ENCODE measurements at regions not wholly inside any gene's neighbourhood (a gene's known extent, or its start where the extent isn't known, plus 50 kb on each side); places are given as distances from the start of the nearest gene placed in this dataset.

DNA sequence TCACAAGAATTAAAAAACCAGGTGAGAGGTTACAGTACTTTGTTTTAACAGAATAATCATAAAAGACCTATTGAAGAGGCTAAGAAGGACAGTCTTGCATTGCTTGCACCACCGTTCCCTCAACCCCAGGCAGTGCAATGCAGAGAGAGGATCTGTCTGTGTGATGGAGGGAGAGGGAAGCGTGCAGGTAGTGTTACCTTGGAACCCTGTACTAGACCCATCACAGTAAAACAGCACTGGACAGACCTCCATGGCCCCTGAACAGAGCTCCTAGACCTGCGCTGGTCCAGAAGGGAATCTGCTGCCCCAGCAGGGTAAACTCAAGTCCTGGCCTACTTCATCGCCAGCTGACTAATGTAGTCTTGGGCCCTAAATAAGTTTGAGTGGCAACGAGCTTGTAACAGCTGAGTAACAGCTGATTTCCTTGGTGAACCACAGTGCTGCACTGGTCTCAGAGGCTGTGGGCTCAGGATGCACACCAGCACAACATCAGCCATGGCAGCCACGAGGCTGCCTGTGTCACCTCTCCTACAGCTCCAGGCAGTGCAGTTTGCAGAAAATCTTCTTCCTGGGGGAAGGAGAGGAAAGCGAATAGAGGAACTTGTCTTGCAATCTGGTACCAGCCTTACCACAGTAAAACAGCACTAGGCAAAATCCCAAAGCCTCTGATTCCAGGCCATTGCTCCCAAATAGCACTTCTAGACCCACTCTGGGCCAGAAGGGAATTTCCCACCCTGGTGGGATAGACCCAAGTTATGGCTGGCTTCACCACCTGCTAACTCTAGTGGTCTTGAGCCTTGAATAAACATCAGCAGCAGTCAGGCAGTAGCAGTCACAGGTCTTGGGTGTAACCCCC, 417.2 kb downstream of the CDH7 start:
- H3K27me3 Mint-ChIP-seq, result no peaks in the 10 kb centered on the region
- no peak for DNase-seq
- H3K27me3 ChIP-seq (ENCODE audit: control insufficient read depth, insufficient read depth, low read length), result no peaks in the 10 kb centered on the region
- peaks cover 4 to 5% of the 10 kb centered on the region in 2 experiments for H3K9me3 ChIP-seq (ENCODE audit: control insufficient read depth in 2 of 2, low read length in 2 of 2)
- H3K4me1 ChIP-seq (ENCODE audit: control insufficient read depth, insufficient read depth, low read length, poor library complexity, severe bottlenecking), result no peaks in the 10 kb centered on the region
- H3K4me3 Mint-ChIP-seq, result no peak overlapping the region
- H3K9me3 Mint-ChIP-seq, result peaks cover 4 to 35% (median 9%) of the 10 kb centered on the region in 7 donors
- no peak overlapping the region for H3K27ac ChIP-seq (ENCODE audit: insufficient read depth, low read length, poor library complexity, severe bottlenecking)
- H3K4me3 ChIP-seq (ENCODE audit: low read depth, low read length), result no peak overlapping the region
- no peak for ATAC-seq (ENCODE audit: low read depth in 2 of 2)
- no peaks in the 10 kb centered on the region for H3K36me3 Mint-ChIP-seq
- no peaks in the 10 kb centered on the region for H3K36me3 ChIP-seq (ENCODE audit: control insufficient read depth, insufficient read depth, low read length)
- no peak overlapping the region for H3K27ac Mint-ChIP-seq
- no peaks in the 10 kb centered on the region for H3K4me1 Mint-ChIP-seq

DNA sequence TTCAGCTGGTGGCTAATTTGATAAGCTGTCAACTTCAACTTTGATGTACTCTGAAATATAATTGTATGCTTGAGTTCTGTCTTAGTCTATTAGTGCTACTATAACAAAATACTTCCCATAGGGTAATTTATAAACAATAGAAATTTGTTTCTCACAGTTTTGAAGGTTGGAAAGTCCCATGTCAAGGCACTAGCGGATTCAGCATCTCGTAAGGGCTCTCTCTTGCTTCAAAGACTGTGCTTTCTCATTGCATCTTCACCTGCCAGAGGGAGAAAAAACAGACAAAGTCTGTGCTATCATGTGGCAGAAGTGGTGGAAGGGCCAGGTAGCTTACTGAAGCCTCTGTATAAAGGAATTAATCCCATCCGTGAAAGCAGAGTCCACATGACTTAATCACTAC, 409.2 kb downstream of the CDH7 start:
- H3K4me3 ChIP-seq (ENCODE audit: low read depth, low read length), result no peak overlapping the region
- no peak overlapping the region for H3K27ac Mint-ChIP-seq
- H3K9me3 Mint-ChIP-seq, result peaks cover 1 to 13% (median 8%) of the 10 kb centered on the region in 7 donors
- no peak for ATAC-seq (ENCODE audit: low read depth in 2 of 2)
- H3K27ac ChIP-seq (ENCODE audit: insufficient read depth, low read length, poor library complexity, severe bottlenecking), result no peak overlapping the region
- H3K36me3 ChIP-seq (ENCODE audit: control insufficient read depth, insufficient read depth, low read length), result no peaks in the 10 kb centered on the region
- H3K27me3 Mint-ChIP-seq, result no peaks in the 10 kb centered on the region
- no peaks in the 10 kb centered on the region for H3K4me1 Mint-ChIP-seq
- no peaks in the 10 kb centered on the region for H3K4me1 ChIP-seq (ENCODE audit: control insufficient read depth, insufficient read depth, low read length, poor library complexity, severe bottlenecking)
- no peaks in the 10 kb centered on the region for H3K27me3 ChIP-seq (ENCODE audit: control insufficient read depth, insufficient read depth, low read length)
- no peak overlapping the region for H3K4me3 Mint-ChIP-seq
- no peaks in the 10 kb centered on the region for H3K36me3 Mint-ChIP-seq
- no peak for DNase-seq
- peaks cover 0 to 3% of the 10 kb centered on the region in 2 experiments for H3K9me3 ChIP-seq (ENCODE audit: control insufficient read depth in 2 of 2, low read length in 2 of 2)

DNA sequence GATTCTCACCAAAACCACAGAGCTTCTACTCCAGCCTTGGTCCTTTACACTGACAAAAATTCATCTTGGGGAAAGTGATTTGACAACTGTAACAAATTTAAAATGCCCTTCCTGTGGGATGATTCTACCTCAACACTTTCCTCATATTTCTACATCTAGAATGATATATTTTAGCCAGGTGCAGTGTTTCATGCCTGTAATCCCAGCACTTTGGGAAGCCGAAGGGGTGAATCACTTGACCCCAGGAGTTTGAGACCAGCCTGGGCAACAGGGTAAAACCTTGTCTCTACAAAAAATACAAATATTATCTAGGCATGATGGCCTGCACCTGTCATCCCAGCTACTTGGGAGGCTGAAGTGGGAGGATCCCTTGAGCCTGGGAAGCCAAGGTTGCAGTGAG, 408.6 kb downstream of the CDH7 start:
- H3K36me3 Mint-ChIP-seq, result no peaks in the 10 kb centered on the region
- no peak overlapping the region for H3K4me3 Mint-ChIP-seq
- no peaks in the 10 kb centered on the region for H3K27me3 Mint-ChIP-seq
- H3K4me3 ChIP-seq (ENCODE audit: low read depth, low read length), result no peak overlapping the region
- no peaks in the 10 kb centered on the region for H3K4me1 ChIP-seq (ENCODE audit: control insufficient read depth, insufficient read depth, low read length, poor library complexity, severe bottlenecking)
- peaks cover 0 to 3% of the 10 kb centered on the region in 2 experiments for H3K9me3 ChIP-seq (ENCODE audit: control insufficient read depth in 2 of 2, low read length in 2 of 2)
- no peaks in the 10 kb centered on the region for H3K36me3 ChIP-seq (ENCODE audit: control insufficient read depth, insufficient read depth, low read length)
- no peak for ATAC-seq (ENCODE audit: low read depth in 2 of 2)
- H3K27ac Mint-ChIP-seq, result no peak overlapping the region
- peaks cover 1 to 13% (median 8%) of the 10 kb centered on the region in 7 donors for H3K9me3 Mint-ChIP-seq
- no peaks in the 10 kb centered on the region for H3K27me3 ChIP-seq (ENCODE audit: control insufficient read depth, insufficient read depth, low read length)
- no peak for DNase-seq
- H3K27ac ChIP-seq (ENCODE audit: insufficient read depth, low read length, poor library complexity, severe bottlenecking), result no peak overlapping the region
- H3K4me1 Mint-ChIP-seq, result no peaks in the 10 kb centered on the region

DNA sequence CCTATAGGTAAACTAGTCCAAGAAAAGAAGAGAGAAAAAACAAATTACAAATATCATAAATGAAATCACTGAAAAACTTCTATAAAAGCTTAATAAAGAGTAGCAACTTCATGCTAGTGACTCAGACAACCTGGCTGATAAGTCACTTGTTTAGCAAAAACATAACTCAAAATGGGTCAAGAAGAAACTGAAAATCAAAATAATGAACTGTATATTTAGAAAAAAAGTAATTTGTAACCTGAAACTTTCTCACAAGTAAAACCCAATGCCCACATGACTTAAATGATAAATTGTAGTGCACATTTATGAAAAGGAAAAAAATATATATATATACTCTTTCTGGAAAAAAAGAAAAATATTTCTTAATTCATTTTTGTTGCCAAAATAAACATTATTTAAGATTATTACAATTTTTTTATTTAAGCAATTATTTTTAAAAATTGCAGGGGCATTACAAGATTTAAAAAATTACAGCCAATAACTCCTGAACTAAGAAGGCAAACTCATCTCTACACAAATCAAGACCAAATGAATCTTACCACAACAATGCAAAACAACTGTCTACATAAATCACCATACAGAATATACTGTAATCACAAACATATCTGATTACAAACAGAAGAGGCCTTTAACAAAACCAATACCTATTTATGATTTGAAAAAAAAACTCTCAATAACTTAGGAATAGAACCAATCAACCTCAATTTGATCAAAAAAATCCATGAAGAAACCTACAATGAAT, 406.3 kb downstream of the CDH7 start:
- H3K4me3 Mint-ChIP-seq, result no peak overlapping the region
- no peaks in the 10 kb centered on the region for H3K36me3 Mint-ChIP-seq
- no peaks in the 10 kb centered on the region for H3K27me3 Mint-ChIP-seq
- DNase-seq (no peak), ATAC-seq (ENCODE audit: low read depth in 2 of 2) (no peak)
- H3K4me3 ChIP-seq (ENCODE audit: low read depth, low read length), result no peak overlapping the region
- no peak overlapping the region for H3K27ac ChIP-seq (ENCODE audit: insufficient read depth, low read length, poor library complexity, severe bottlenecking)
- no peaks in the 10 kb centered on the region for H3K4me1 ChIP-seq (ENCODE audit: control insufficient read depth, insufficient read depth, low read length, poor library complexity, severe bottlenecking)
- H3K27ac Mint-ChIP-seq, result no peak overlapping the region
- H3K36me3 ChIP-seq (ENCODE audit: control insufficient read depth, insufficient read depth, low read length), result no peaks in the 10 kb centered on the region
- H3K27me3 ChIP-seq (ENCODE audit: control insufficient read depth, insufficient read depth, low read length), result no peaks in the 10 kb centered on the region
- H3K4me1 Mint-ChIP-seq, result no peaks in the 10 kb centered on the region
- H3K9me3 Mint-ChIP-seq, result peaks cover under 1 to 10% (median 6%) of the 10 kb centered on the region in 7 donors
- peaks cover under 1 to 3% of the 10 kb centered on the region in 2 experiments for H3K9me3 ChIP-seq (ENCODE audit: control insufficient read depth in 2 of 2, low read length in 2 of 2)

DNA sequence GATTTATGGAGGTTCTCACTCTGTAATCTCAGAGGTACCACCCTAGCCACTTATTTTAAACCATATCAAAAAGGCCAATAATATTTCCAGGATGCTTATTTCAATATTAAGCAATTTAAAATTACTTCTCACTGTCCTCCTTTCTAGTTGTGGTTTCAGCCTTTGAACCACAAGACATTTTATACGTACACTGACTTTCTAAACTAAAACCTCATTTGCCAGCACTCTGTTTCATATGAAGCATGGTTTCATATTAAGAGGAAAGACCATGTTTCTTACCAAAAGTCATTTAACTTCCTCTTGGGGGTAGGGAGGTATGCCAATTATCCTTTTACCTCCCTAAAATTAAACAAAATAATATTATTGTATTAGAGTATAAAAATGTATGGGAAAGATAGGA, 399.8 kb downstream of the CDH7 start:
- no peaks in the 10 kb centered on the region for H3K27me3 ChIP-seq (ENCODE audit: control insufficient read depth, insufficient read depth, low read length)
- no peak overlapping the region for H3K4me3 ChIP-seq (ENCODE audit: low read depth, low read length)
- no peak overlapping the region for H3K4me3 Mint-ChIP-seq
- no peak overlapping the region for H3K27ac Mint-ChIP-seq
- H3K36me3 Mint-ChIP-seq, result no peaks in the 10 kb centered on the region
- peaks cover 0 to 33% (median 11%) of the 10 kb centered on the region in 7 donors for H3K9me3 Mint-ChIP-seq
- no peak overlapping the region for H3K27ac ChIP-seq (ENCODE audit: insufficient read depth, low read length, poor library complexity, severe bottlenecking)
- DNase-seq, result no peak
- peaks cover 2 to 4% of the 10 kb centered on the region in 2 experiments for H3K9me3 ChIP-seq (ENCODE audit: control insufficient read depth in 2 of 2, low read length in 2 of 2)
- H3K4me1 ChIP-seq (ENCODE audit: control insufficient read depth, insufficient read depth, low read length, poor library complexity, severe bottlenecking), result no peaks in the 10 kb centered on the region
- H3K27me3 Mint-ChIP-seq, result no peaks in the 10 kb centered on the region
- H3K36me3 ChIP-seq (ENCODE audit: control insufficient read depth, insufficient read depth, low read length), result no peaks in the 10 kb centered on the region
- no peaks in the 10 kb centered on the region for H3K4me1 Mint-ChIP-seq
- ATAC-seq (ENCODE audit: low read depth in 2 of 2), result no peak

DNA sequence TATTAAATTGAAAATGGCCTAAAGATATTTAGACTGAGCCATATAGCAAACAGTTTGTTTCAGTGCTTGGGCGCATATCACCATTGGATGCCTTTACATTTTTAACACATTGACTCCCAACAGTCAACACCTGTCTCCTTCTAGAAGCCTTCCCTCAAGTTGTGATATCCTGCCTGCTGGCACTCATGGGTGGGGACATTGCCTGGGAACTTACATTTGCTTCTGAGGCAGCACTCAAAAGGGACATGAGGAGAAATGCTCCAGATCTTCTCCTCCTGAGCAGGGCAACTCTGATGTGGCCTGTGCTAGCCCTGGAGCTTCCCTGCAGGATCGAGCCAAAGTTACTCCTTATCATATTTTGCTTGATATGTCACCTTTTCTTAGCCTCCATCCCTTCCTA, 392.2 kb downstream of the CDH7 start:
- Mint-ChIP-seq H3K27me3 (no peaks in the 10 kb centered on the region), H3K36me3 (no peaks in the 10 kb centered on the region), H3K9me3 (peaks cover 0 to 20% (median 2%) of the 10 kb centered on the region in 7 donors), H3K4me3 (no peak overlapping the region), H3K27ac (no peak overlapping the region), H3K4me1 (no peaks in the 10 kb centered on the region)
- DNase-seq (no peak), ATAC-seq (ENCODE audit: low read depth in 2 of 2) (no peak)
- Histone ChIP-seq H3K27me3 (ENCODE audit: control insufficient read depth, insufficient read depth, low read length) (no peaks in the 10 kb centered on the region), H3K4me1 (ENCODE audit: control insufficient read depth, insufficient read depth, low read length, poor library complexity, severe bottlenecking) (no peaks in the 10 kb centered on the region), H3K4me3 (ENCODE audit: low read depth, low read length) (no peak overlapping the region), H3K9me3 (ENCODE audit: control insufficient read depth in 2 of 2, low read length in 2 of 2) (no peaks in the 10 kb centered on the region), H3K36me3 (ENCODE audit: control insufficient read depth, insufficient read depth, low read length) (no peaks in the 10 kb centered on the region), H3K27ac (ENCODE audit: insufficient read depth, low read length, poor library complexity, severe bottlenecking) (no peak overlapping the region)

DNA sequence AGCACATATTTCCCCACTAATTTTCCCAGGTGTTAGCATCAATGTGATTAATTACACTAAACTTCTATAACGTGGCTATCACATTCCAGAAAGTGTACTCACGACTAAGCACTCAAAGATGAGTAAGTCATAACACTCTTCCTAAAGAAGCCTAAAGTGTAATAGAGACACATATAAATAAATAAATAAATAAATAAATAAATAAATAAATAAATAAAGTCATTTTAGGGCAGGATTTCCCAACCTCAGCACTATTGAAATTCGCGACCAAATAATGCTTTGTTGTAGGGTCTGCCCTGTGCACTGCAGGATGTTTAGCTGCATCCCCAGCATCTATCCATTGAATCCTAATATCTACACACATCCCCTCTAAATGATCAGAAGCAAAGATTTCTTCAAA, 390.9 kb downstream of the CDH7 start:
- H3K36me3 Mint-ChIP-seq, result no peaks in the 10 kb centered on the region
- H3K4me3 Mint-ChIP-seq, result no peak overlapping the region
- no peaks in the 10 kb centered on the region for H3K4me1 ChIP-seq (ENCODE audit: control insufficient read depth, insufficient read depth, low read length, poor library complexity, severe bottlenecking)
- H3K27me3 ChIP-seq (ENCODE audit: control insufficient read depth, insufficient read depth, low read length), result no peaks in the 10 kb centered on the region
- H3K27ac Mint-ChIP-seq, result no peak overlapping the region
- ATAC-seq (ENCODE audit: low read depth in 2 of 2), result no peak
- no peak for DNase-seq
- H3K4me1 Mint-ChIP-seq, result no peaks in the 10 kb centered on the region
- H3K27me3 Mint-ChIP-seq, result no peaks in the 10 kb centered on the region
- H3K9me3 Mint-ChIP-seq, result peaks cover 0 to 12% (median 2%) of the 10 kb centered on the region in 7 donors
- no peaks in the 10 kb centered on the region for H3K9me3 ChIP-seq (ENCODE audit: control insufficient read depth in 2 of 2, low read length in 2 of 2)
- no peak overlapping the region for H3K4me3 ChIP-seq (ENCODE audit: low read depth, low read length)
- no peak overlapping the region for H3K27ac ChIP-seq (ENCODE audit: insufficient read depth, low read length, poor library complexity, severe bottlenecking)
- no peaks in the 10 kb centered on the region for H3K36me3 ChIP-seq (ENCODE audit: control insufficient read depth, insufficient read depth, low read length)

Measured in CD4-positive, CD25-positive, alpha-beta regulatory T cell (primary cell).